ENCODE measurements at regions not wholly inside any gene's neighbourhood (a gene's known extent, or its start where the extent isn't known, plus 50 kb on each side); places are given as distances from the start of the nearest gene placed in this dataset.
A peak's percentile ranks its signal among the peaks of the same experiment; 100 is the strongest.

DNA sequence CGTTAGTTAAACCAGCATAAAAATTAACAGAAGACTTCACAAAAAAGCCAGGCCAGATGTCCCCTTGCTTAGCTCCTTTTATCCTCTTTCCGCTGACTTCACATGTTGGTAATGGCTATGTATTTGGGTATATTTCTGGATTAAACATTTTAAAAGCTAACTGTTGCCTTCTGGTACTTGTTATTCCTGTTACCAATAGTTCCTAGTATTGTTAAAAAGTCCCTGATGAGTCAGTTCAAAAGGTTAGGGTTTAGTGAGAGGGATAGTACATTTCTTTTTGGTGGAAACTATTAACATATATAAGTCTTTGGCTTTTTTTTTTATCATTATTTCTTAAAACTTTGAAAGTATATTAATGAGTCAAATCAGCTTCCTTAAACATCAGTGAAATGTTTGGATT lies 103.2 kb upstream of the ELL2 start:
- no peak for DNase-seq

DNA sequence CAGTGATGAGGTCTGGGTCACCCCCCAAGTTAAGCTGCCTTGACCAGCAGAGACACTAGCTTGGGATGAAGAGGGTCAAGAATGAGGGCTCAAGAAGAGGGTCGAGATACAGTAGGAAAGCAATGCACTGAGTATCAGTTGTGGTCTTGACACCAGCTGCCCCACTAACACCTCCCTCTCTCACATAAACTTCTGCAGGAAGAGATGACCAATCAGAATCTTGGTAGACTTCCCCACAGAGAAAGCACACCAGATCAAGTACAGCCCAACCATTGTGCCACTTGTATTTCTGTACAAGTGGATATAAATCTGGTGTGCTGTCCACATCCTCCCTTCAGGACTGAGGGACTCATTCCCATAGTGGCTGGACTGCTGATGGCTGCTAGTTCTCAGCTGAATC lies 101.2 kb upstream of the ELL2 start:
- no peak for DNase-seq

DNA sequence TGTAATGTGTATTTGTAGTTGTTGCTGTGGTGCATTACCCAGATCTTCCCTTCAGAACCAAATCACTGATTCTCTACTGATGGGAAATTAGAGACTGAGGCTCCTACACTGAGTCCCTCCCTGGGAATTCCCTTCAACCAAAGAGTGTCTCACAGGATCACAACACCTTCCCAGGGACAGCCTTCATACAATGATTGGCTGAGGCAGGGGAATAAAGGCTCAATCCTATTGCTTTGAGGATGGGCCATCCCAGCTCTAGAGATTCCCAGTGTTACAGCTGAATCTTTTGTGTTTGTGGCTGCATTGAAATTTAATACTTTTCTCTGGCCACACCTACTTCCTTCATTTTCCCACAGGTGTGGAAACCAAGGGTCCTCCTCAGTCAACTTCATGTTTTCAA lies 96.4 kb upstream of the ELL2 start:
- DNase-seq: no peak

- no peak for DNase-seq
Measured at GRCh38 chr5:96054311-96055030, 92.8 kb upstream of the ELL2 start.

- DNase-seq: no peak
Measured at GRCh38 chr5:96053063-96053735, 91.5 kb upstream of the ELL2 start.

DNA sequence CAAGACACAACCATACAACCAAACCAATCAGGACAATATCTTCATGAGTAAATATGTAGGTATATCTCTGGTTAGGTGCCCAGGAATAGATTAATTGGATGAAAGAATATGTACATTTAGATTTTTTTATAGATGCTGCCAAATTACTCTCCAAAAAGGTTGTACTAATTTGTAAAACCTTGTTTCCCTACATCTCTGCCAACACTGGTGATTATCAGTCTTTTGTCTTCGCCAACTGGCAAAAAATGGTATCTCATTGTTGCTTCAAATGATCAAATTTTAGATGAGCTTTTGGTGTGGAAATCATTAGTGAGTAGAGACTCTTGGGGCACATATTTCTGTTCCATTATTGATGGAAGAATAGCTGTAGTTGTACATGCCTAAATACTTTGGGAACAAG lies 90.7 kb upstream of the ELL2 start:
- no peak for DNase-seq

DNA sequence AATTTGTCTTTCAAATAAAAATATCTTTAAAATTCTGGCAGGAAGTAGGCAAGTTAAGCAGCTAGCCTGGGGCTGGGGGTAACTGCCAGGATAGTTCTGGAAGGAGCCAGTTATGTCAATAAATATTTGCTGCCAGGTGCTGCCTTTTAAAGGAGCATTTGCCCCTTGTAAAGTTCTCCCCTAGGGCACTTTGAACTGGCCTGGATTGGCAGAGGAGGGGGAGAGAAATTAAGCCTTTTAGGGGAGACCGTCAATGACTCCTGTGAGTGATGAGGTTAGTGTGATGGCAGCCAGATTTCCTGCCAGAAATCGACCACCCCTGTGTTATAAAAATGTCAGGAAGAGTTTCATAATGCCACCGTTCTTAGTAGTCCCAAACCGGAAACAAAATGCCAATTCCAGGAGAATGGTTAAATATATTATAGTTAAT lies 89.8 kb upstream of the ELL2 start:
- no peak for DNase-seq

DNA sequence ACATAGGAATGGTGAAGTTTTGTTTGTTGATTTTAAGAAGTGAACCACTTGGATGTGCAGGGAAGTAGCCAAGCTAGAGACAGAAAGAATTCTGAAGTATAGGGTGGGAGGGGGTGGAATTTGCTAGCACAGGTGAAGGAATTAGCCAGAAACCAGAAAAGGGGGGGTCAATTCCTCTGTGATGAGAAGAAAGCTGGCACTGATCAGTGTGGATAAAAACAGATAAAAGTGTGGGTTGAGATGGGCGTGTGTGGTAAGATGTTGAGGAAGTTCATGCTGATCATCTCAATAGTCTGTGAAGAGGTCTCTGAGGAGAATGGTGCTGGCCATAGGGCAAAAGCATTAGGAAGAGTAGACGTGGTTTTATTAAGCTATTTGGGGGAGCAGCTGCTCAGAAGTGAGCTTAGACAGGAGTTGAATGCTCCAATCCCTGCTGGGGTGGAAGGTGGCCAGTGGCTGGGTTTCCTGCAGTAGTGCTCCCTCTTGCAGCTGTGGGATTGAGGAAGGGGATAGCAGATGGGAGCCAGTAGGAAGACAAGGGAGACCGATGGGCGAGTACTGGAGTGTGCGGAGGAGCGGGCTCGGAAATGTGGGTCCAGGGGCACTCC lies 88.7 kb upstream of the ELL2 start:
- no peak for DNase-seq

DNA sequence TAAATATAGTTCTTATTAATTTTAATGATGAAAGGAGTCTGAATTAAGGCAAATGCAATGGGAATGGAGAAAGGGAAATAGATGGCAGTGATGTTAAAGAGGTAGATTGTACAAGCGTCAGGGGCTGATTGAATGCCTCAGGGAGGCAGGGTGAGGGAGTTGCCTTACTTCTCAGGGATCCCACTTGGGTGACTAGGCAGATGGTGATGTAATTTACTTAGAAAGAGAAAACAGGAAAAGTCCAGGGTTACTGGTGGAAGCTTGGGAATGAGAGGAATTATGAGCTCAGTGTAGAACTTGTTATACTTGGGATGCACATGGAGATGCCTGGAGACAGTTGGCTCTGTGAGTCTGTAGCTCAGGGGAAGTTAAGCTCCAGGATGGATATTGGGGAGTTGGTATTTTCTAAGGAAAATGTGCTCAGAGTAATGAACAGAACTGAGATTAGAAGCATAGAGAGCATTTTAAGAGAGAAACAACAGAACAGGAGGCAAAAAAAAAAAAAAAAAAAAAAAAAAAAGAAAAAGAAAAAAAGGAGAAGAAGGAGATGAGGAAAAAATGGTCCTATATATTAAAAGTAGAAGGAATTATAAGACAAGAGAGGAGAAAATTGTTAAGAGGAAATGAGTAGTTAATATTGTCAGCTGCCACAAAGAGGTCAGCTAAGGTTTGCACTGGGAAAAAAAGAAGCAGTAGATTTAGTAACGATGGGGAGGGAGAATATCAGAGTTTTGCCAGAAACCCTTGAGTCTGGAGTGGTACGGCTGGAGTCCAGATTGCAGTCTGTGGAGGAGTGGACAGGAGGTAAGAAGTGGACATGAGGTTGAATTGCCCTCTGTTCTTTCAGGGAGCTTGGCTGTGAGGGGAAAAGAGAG lies 88.0 kb upstream of the ELL2 start:
- peak; percentile 94 for DNase-seq

DNA sequence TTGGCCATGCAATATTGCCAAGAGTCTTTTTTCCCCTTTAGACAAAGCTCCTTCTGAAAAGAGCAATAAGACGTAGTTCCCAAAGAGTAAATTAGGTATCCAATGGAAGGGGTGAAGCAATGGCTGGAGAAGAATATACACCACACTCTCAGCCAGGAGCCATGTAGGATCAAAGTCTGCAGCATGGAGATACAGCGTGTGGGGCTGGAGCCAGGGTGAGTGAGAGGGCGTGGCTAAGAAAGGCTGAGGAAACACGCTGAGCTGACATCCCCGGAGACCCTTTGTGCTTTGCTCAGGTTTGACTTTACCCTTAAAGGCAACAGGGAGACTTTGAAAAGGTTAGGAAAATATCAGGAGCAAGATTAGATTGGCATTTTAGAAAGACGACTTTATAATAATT lies 87.1 kb upstream of the ELL2 start:
- DNase-seq: no peak

DNA sequence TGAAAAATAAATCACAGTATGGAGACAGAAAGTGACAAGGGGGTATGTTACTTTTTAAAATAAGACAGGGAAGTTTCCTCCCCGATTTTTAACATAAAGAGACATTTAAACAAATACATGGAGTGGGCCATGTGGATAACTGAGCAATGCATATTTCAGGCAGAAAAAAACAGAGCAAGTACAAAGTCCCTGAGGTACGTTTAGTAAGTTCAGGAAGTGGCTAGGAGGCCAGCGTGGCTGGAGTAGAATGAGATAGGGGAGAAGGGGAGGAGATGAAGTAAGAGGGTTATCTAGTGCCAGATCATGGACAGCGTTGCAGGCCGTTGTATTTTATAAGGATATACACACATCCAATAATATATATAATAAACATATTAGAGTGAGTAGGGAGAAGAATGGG lies 84.2 kb upstream of the ELL2 start:
- no peak for DNase-seq

DNA sequence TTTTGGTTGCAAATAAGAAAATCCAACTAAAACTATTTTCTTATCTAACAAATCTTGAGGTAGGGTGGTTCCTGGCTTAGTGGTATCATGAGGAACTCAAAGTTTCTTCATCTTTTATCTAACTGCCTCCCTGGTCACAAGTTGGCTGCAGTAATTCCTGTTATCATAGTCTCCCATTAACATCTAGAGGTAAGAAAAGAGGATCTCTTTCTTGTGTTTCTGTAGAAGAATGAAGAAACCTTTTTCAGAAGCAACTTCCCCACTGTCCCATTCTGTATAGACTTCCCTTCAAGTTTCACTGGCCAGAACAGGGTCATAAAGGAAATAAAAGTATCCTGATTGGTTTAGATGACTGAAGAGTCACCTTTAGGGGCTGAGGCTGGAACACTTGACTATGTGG lies 81.8 kb upstream of the ELL2 start:
- DNase-seq: no peak

- DNase-seq: no peak
Measured at GRCh38 chr5:96037128-96037527, 75.5 kb upstream of the ELL2 start.

DNA sequence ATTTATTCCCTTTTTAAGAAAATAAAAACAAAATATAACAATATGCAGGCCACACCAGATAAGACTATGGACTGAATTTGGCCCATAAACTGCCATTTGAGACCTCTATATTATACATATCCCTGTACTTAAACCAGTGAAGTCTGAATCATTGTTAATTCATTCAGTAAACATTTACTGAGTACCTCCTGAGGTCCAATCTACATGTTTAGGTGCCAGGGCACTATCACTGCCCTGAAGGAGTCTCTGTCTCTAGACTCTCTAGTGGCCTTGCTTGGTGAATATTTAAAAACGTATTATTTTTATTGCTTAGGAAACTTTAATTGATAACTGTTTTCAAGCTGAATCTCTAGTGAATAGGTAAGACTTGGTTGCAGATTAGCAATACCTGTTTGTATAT lies 74.7 kb upstream of the ELL2 start:
- no peak for DNase-seq

DNA sequence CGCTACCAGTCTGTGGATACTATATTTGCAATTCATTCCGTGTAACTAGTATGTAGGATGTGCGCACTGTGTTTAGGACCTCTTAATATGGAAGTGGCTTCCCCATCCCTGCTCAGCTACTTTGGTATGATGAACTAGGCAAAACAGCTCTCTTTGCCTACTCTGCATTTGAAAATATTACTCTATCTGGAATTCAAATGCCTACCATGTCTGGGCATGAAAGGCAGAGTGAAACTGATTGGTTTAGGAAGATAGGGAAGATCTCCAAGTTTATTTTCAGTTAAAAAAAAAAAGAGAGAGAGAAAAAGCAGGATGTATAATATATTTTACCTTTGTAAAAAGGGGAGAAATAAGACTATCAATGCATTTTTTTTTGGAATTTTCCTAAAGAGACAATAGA lies 74.1 kb upstream of the ELL2 start:
- DNase-seq: no peak

- DNase-seq: no peak
Measured at GRCh38 chr5:96033116-96033515, 71.5 kb upstream of the ELL2 start.

- peak; percentile 94 for DNase-seq
Measured at GRCh38 chr5:96031811-96032261, 70.2 kb upstream of the ELL2 start.

DNA sequence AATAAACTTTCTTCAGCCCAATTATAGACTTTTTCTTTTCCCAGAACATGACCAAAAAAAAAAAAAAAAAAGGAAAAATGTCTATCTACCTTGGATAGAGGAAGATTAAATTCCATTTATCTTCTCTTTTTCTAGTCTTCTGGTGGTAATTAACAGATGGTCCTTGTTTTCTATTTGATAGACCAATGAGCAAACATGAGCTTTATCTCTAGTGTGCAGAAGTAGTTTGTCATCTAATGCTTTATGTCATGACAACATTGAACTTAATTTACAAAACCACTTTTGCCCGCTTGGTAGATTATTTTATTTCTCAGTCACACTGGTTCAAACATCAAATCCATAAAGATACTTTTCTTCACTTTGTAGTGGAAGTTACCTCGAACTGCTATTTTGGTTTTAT lies 69.5 kb upstream of the ELL2 start:
- DNase-seq: no peak

DNA sequence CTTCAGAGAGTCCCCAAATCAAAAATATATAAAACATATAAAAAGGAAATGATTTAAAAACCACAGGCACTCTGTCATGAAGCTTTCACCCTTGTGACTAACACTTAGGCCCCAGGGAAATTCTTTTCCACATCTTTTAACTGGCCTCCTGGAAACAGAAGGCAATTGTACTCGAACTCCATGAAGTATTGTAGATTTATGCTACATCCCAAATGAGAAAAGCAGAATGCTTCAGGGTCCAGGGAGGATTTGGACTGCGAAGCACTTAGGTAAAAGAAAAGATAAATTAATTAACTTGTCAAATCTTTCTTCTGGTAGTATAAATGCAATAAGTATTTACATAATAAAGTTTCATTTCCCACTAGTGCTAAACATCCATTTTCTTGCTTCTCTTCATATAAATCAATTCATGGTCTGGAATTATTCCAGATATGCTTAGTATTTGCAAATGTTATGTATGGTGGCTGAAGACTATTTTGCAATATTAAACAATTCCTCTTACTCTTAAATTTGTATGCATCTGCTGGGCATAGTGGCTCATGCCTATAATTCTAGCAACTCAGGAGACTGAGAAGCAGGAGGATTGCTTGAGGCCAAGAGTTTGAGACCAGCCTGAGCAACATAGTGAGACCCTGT lies 64.9 kb upstream of the ELL2 start:
- DNase-seq: peak; percentile 86

GRCh38 chr5:96024683-96025475 lies 63.2 kb upstream of the ELL2 start:
- DNase-seq: no peak

- peak; percentile 84 for DNase-seq
Measured at GRCh38 chr5:96023518-96023917, 61.9 kb upstream of the ELL2 start.

- peak; percentile 28 for DNase-seq
Measured at GRCh38 chr5:96022971-96023370, 61.3 kb upstream of the ELL2 start.

Measured in fibroblast of skin of back (primary cell).